CD4-positive, alpha-beta T cell treated with Interleukin-12 subunit alpha and Interleukin-12 subunit beta, for 1 hour (primary cell): ENCODE measurements at regions not wholly inside any gene's neighbourhood (a gene's known extent, or its start where the extent isn't known, plus 50 kb on each side); places are given as distances from the start of the nearest gene placed in this dataset.
"Not testable (repeated sequence)": the region's sequence is repeated elsewhere in the genome, so short reads cannot be mapped to it uniquely, and the experiment has no call there.

ENCODE experiments used
- DNase-seq: peaks from one replicate; pipeline ENCODE4 v3.0.0-alpha.2; 2020

DNA sequence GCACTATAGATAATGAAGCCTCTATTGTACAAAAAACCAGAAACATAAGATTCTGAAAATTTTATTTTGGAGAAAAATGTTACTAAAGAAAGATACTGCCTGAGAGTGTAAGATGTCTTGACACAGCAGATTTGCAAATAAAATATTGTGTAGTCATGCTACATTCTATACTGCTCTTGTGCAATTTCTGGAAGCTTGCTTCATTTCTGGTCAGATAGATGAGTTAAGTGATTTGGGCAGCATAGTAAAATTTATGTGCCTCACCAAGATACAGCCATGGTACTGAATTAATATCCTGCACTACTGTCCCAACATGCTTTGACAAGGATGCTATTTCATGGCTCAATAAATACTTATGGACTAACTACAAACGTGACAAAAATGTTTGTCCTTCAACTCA, 55.1 kb upstream of the STARD13 start:
- no peak for DNase-seq

DNA sequence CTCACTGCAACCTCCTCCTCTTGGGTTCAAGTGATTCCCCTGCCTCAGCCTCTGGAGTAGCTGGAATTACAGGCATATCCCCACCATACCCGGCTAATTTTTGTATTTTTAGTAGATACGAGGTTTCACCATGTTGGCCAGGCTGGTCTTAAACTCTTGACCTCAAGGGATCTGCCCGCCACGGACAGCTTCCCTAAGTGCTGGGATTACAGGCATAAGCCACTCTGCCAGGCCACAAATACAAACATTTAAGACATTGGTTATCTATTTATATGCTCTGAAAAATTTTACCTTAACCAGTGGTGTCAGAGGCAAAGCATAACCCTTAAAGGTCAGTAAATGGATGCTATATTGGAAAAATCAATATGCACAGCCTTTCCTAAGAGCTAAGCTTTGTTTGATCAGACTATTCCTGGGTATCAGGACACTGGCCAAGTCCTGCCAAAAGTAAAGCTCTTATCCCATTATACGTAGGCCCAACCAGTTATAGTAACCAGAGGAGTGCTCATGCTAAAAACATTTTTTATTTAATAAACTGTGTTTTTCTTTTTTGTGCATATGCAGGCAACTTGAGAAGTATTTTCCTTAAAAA, 56.4 kb upstream of the STARD13 start:
- no peak for DNase-seq

DNA sequence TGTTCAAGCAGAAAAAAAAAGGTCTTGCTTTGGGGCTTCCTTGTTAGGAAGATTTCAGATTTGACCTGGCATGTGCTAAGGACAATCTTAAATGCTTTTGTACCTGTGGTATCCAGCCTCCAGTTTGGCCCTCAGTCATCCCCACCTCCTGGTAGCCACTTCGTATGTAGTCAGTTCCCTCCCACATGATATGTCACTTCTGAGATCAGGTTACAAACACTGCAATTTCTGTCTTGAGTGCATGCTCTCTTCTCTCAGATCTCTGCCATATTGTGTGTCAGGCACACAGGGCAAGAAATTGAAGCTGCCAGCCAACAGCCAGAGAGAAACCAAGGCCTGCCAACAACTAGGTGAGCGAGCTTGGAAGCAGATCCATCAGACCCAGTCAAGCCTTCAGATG, 60.3 kb upstream of the STARD13 start:
- DNase-seq = no peak

DNA sequence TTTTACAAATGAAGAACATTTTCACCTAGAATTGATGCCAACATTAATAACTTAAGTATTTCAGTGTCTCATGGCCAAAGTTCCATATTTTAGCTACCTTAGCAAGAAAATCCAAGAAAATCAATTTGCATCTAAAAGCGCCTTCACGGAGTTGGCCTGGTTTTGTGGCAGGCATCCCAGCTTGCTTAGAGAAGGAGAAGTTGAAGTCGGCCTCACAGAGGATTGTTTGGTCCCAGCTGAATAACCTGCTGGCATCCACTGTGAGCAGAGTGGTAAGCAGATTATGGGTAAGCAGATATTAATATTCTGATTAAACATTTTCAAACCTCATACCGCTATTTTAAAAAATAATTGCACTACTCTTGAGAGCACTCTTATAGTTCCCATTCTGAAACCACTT, 62.3 kb upstream of the STARD13 start:
- DNase-seq = no peak

DNA sequence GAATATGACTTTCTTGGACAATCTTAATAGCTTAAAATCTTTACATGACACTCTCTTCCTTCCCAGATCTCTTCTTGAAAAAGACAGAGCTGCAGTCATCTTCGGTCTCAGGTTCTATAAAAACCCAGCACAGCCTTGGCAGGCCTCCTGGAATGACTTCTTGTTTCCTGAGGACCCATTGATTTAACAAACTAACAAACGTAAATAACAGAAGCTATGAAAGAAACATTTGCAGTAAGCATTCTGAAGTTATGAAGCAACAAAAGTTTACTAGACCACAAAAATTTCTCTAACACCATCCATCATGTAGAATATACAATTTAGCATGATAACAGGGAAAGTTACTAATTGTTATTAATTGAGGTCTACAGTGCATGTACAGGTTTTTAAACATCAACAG, 62.8 kb upstream of the STARD13 start:
- DNase-seq = no peak

DNA sequence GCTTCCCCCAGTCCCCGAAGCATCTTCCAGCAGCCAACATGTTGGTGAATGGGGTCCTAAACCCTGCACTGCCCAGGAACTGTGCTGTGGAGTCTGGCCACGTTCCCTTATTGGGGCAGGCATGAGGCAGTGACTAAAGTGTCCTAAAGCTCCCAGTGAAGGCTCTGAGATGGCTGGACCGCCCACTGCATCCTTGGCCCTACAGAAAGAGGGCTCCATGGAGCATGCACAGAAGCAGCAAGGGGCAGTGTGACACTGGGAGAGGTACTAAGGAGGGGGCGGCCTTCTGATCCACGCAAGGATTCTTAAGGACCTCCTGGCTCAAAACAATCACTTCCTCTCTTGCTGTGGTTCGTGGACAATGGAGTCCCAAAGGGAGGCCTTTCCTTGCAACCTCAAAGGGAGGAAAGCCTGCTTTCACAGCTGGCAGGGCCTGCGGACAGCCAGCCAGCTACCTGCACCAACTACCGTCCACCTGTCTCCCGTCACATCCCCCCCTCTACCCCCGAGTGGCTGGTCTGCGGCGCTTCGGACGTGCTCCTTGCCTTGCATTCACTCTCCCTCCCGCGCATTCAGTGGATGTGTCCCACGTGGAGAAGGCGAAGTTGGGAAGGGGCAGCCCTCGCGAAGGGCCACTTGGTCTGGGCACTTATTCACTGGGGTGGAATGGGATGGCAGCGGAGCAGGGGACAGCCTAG, 63.9 kb upstream of the STARD13 start:
- DNase-seq = no peak

DNA sequence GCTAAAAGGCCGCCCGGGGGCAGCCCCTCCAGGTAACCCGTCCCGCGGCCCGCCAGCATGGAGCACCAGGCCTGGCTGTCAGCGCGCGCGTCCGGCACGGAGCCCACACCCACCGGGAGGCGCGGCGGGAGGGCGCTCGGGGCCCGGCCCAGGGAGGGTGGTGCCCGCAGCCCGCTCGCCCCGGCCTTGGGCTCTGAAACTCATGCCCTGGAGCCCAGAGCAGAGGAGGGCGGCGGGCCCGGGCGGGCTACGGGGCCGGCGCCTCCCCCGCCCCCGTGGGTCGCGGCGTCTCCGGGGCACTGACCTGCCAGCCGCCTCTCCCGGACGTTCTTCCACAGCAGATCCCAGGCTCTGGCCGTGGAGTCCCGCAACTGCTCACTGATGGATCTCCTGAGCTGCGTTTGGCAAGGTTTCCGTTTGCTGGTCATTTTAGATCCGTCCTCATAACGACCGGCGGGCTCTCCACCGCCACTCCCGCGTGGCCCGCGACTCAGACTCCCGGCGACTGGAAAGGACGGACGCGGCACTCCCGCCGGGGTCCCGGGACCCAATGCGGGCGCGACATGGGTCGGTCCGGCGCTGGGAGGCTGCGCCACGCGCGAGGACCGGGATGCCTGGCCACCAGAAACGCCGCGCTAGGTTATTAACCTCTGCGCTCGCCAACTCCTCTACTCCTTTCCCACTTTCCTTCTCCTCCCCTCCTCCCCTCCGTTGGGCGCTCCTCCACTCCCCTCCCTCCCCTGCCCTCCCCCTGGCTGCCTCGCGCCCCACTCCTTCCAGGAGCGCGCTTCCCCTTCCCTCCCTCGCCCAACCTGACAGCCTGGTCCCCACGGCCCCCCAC, 64.7 kb upstream of the STARD13 start:
- DNase-seq = no peak

DNA sequence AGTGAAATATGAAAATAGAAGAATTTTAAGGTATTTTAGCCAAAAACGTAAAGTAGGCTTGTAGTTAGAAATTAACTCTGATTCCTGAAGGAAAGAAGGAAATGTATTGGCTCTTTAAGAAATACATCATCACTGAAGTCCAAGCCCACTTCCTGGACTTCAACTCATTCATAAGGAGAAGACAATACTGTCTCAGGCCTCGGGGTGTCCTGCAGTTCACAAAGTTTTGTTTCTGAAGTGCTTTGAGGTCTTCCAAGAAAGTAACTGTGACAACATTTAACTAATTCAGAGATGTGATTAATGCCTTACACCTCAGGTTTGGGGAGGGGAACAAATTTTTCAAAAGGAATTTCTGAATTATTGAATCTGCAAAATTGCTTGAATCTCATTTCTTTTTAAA, 65.8 kb upstream of the STARD13 start:
- no peak for DNase-seq

DNA sequence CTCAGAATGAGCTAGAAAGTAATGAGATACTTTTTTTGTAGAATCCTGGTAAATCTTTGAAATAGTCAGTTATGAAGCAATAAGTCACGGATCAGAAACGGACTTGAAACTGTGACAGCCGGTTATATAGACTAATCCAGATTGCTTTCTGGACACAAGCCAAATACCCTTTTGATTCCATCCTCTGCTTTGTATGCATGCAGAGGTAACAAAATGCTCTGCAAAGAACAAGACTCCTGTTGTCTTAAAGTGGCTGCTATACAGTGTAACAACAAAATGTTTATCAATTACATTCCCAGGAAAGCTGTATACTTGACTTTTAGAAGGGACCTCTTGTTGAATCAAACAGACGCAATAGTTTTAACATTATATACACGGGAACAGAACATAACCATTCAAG, 66.5 kb upstream of the STARD13 start:
- DNase-seq = no peak

DNA sequence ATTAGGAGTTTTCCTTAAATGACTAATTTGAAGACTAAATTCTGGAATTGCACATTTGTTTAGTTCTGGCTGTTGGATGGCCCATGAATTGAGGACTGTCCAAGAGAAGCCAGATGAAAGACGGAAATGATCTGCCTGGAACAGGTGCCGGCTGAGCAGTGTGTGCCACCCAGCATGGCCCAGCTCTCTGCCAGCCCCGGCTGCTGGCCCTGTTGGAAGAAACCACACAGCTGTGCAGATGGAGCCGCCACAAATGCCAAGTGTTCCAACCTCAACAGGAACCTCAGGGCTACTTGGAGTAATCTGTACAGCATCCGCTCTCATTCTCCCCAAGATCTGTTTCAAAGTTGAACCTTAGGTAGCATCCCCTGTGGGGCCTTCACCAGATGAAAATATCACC, 67.0 kb upstream of the STARD13 start:
- DNase-seq = no peak

DNA sequence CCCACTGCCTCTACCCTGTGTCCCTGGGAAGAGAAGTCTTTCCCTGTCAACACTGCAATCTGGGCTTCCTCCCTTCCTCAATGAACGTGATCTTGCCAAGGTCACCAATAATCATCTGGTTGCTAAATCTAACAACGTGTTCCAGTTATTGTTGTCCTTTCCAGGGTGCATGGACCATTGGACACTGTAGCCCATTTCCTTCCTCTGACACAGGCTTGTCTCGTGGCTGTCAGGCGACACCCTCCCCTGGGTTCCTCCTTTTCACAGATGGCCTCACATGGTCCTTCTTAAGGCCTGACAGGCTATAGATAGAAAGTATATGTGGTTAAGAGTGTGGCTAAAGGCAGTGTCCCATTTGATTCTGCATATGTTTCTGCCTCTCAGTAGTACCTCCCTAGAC, 67.7 kb upstream of the STARD13 start:
- peak; percentile 6 for DNase-seq

DNA sequence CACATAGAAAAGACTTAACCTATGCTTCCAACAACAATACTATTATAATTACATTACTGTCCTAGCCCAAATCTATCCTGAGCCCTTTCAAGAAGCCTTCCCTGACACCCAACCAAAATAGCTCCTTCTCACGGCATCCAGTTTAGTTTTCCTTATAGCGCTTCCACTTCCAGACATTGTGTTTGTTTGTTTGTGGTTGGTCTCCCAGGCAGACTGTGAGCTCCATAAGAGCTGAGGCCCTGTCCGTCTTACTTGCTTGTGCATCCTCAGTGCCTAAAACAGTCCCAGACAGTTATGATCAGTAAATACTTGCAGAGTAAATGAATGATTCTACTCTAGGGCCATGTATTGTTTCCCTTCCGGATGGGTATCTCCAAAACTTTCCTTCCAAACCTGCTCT, 68.1 kb upstream of the STARD13 start:
- no peak for DNase-seq

DNA sequence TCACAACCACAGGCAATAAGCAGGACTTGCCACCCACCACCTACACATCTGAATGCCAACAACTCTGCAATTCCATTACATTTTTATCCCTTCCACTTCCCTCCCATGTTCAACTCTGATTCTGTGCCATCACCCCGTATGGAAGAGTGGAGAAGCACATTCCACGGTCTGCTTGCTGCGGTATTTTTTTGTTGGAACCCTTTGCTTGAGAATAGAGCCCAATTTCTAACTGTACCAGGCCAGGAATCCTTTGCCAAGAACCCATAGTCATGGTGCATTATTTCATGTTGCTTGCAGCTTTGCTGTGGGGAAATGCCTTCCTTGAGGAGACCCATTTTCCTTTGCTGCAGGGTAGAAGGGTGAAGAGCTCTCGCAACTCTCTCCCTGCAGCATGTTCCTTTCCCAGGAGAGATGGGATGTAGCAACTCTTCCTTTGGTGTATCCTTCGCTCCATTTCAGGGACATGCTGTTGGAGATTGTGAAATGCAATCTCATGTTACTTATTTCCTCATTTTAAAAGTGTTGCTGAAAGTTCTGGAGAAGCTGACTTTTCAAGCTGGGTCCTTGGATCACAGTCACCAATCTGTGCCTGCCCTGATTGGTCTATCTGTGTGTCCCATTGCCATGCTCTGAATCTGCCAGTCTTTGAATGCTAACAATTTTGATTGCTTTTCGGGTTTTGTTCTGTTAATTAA, 69.8 kb upstream of the STARD13 start:
- no peak for DNase-seq

DNA sequence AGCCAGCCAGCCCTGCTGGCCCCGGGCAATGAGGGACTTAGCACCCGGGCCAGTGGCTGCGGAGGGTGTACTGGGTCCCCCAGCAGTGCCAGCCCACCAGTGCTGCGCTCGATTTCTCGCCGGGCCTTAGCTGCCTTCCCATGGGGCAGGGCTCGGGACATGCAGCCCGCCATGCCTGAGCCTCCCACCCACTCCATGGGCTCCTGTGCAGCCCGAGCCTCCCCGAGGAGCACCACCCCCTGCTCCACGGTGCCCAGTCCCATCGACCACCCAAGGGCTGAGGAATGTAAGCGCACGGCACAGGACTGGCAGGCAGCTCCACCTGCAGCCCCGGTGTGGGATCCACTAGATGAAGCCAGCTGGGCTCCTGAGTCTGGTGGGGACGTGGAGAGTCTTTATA, 72.5 kb upstream of the STARD13 start:
- not testable (repeated sequence) for DNase-seq

DNA sequence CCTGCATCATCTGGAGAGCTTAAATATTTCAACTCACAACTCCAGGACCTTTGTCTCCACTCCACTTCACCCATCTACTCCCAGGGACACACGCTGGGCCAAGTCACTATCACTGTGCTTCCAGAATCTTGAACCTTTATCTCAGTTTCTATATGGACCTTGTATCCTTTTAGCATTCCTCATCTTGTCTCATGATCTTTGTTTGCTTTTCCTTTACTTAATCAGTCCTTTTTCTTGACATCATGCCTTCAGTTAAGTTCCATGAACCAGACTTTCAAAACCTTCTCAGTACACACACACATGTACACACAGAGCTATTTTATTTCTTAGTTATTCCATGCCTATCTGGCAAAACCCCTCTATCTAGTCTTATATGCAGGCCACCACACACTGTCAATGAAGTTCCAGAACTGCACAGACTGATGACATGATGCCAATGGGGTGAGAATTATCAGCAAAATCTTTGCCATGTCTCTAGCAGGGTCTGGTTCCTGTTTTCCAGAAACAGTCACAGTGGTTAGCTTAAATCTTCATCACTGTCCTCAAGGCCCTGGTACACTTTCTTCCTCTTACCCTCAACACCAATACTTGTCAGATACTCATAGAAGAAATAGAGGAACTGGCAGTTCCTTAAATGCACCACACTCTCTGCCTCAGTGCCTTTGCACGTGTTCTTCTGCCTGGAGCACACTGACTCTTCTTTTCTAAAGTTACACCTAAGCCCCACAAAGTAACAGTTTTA, 77.6 kb upstream of the STARD13 start:
- DNase-seq = no peak

DNA sequence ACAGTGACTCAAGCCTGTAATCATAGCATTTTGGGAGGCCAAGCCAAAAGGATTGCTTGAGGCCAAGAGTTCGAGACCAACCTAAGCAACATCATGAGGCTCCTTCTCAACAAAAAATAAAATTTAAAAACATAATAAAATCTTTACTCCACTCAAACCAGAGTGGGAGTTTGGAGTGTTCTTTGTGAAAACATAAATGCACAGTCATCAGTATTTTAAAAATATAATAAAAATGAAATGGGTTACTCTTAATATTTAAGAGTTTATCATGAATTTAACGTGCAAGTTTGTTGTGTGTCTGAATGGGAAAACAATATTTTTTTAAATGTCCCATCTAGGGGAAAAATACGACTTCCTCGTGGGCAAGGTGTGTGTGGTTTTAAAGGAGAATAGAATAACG, 78.6 kb upstream of the STARD13 start:
- no peak for DNase-seq

DNA sequence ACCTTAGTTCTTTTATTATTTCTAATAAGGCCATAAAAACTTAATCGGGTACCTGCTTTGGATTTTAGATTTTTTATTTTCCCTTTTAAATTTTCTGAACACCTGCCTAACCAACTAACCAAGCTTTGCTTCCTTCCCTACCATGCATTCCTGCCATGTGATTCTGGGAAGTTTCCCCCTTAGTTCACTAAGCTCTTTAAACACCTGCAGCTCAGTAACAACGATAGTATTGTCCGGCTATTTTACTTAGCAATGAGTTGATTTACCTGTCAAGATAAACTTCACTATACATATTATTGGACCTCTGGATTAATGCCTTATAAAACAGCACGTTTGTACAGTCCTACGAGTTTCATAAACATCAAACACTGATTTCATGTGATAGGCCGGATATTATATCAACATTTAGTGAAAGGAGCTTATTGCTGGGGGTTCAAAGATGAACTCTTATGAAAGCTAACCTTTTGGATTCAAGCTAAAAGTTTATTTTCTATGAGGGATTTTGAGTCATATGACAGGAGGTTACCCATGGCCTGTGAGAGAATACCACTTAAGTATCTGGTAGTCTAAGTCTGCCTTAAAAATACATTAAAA, 81.0 kb upstream of the STARD13 start:
- no peak for DNase-seq

DNA sequence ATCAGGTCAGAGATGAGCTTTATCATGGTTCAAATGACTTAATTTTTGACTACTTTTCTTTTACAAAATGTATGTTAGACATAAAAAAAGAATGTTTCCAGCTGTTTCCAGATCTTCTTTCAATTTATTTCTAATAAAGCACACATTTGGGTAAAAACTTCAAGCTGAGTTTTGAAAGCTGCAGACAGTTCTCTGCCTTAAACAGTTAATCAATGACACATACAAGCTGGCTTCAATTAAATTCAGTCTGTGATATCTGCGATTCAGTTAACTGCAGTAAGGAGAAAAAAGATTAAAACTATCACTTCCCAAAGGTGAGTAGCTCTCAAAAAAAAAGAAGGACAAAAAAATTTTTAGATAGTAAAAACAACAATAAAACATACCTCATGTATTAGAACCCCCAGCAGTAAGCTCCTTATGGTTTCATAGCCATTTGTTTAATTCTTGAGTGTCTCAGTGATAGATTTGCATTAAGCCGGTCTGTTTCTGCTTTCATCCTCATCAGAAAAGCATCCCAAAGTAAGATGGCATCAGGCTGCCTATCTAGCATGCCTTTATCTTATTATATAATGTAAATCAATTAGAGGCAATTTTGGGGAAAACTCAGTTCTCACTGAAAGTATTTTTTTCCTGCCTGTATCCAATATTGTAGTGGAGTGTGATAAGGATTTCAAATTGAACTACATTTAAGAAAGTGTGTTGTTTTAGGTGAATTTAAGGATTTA, 81.8 kb upstream of the STARD13 start:
- DNase-seq = no peak

DNA sequence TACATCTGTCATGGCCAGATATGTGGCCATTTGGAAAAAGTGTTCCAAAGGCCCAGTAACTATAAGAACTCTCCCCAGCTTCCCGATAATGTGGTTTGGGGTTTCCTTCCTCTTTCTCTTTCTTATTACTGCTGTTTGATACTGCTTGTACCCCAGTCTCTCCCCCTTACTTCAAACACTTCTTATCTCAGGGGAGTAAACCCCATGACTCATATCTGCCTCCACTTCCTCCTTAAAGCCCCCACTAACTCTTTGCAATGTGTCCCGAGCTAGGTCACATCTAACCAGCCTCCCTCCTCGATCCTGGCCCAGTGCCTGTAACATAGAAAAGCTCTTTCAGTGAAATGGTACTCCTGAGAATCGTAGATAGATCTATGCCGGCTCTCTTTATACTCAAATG, 82.4 kb upstream of the STARD13 start:
- DNase-seq = no peak

DNA sequence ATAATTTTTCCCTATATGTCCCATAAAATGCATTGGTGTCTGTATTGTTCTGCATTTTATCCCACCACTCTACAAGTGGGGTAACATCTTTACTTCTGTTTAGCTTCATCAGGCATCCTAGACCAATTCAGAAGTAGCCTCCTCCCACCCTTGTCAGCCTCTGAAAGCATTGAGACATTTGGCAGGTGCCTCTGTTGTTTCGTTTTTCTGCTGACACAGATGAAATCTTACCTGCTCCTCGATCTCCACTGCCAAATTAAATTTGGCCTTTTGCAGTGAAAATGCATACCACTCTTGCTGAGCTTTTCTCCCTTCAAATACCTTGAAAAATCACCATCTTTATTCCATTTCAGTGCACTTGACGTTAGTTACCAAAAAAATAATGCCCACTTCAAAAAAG, 83.5 kb upstream of the STARD13 start:
- no peak for DNase-seq

DNA sequence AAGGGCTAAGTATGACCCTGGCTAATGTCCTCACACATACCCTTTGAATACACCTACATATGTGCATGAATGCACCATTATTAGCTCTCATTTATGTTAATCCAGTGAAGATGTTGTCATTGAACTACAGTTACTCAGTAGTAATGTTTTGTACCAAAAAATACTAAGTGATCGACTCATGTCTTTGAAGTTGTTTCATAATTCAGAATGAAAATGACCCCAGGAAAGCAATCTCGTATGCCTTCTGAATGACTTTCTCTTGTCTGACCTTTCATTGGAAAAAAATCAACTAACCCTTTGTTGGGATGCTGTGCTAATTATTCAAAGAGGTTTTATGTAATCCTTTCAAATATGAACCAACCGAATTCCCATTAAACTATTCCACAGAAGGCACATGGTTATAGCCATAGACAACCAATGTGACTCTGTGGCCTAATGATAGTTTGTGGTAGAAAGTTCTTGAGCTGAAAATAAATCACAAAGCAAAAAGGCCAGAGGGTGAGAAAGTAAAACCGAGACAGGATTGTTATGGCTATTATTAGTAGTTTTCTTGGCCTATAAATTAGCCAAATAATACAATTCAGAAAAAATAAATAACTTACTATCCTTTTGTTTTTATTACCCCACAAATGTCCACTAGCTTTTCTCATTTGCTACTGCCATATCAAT, 86.8 kb upstream of the STARD13 start:
- DNase-seq = no peak
